ENCODE measurements at regions not wholly inside any gene's neighbourhood (a gene's known extent, or its start where the extent isn't known, plus 50 kb on each side); places are given as distances from the start of the nearest gene placed in this dataset.

DNA sequence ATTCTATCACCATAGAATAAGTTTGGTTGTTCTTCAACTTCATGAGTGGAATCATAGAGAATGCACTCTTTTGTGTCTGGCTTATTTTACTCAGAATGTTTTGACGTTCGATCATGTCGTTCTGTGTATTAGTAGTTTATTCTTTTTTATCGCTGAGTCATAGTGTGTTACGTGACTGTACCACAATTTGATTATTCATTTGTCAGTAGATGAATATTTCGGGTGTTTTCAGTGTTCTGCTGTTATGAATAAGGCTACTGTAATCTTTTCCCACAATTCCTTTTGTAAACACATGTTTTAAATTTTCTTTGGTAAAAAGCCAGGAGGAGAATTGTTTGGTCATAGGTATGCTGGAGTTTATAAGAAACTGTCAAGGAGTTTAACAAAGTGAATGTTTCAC is 279.9 kb upstream of the B3GAT1 start:
- Mint-ChIP-seq H3K36me3 (no peaks in the 10 kb centered on the region), H3K27me3 (peaks cover 62% of the 10 kb centered on the region)
- DNase-seq (ENCODE audit: extremely low spot score, unreplicated experiment), result no peak

DNA sequence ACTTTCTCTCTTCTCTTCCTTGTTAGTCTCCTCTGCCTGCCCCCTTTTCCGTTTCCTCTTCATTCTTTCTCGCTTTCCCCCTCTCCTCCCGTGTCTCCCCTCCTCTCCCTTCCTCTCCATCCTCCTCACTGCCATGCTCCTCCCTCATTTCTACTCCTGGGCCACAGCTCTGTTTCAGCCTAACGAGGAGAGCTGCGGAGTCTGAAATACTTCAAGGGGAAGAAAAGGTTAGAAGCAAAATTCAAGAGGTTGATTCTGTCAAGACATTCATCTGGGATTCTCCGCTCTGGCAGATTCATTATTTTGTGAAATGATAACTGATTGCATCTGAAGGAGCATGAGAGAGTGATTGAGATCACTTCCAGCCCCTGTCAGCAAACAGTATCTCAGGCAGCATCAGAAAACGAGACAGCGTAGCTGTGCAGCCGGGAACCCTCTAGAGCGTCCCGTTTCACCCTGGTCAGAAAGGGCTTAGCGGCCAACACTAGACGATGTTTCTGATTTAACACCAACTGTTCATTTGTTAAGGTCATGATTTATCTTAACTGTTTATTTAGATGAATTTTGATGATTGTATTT is 279.3 kb upstream of the B3GAT1 start:
- H3K4me3 Mint-ChIP-seq, result no peak overlapping the region
- H3K9me3 Mint-ChIP-seq, result no peaks in the 10 kb centered on the region
- H3K4me1 Mint-ChIP-seq (ENCODE audit: unreplicated experiment), result no peaks in the 10 kb centered on the region
- TF ChIP-seq, protein P1, sequence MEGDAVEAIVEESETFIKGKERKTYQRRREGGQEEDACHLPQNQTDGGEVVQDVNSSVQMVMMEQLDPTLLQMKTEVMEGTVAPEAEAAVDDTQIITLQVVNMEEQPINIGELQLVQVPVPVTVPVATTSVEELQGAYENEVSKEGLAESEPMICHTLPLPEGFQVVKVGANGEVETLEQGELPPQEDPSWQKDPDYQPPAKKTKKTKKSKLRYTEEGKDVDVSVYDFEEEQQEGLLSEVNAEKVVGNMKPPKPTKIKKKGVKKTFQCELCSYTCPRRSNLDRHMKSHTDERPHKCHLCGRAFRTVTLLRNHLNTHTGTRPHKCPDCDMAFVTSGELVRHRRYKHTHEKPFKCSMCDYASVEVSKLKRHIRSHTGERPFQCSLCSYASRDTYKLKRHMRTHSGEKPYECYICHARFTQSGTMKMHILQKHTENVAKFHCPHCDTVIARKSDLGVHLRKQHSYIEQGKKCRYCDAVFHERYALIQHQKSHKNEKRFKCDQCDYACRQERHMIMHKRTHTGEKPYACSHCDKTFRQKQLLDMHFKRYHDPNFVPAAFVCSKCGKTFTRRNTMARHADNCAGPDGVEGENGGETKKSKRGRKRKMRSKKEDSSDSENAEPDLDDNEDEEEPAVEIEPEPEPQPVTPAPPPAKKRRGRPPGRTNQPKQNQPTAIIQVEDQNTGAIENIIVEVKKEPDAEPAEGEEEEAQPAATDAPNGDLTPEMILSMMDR (conservative IDR thresholded peaks at IDR 0.05), result no peak
- peaks cover 57% of the 10 kb centered on the region for H3K27me3 Mint-ChIP-seq
- DNase-seq (ENCODE audit: extremely low spot score, unreplicated experiment), result no peak
- no peaks in the 10 kb centered on the region for H3K36me3 Mint-ChIP-seq
- no peak overlapping the region for H3K27ac Mint-ChIP-seq

More for the DNA sequence above, 279.9 kb upstream of the B3GAT1 start:
- Mint-ChIP-seq H3K27ac (no peak overlapping the region), H3K9me3 (no peaks in the 10 kb centered on the region), H3K4me3 (no peak overlapping the region), H3K4me1 (ENCODE audit: unreplicated experiment) (no peaks in the 10 kb centered on the region)
- TF ChIP-seq, protein P1 (conservative IDR thresholded peaks at IDR 0.05), result no peak

DNA sequence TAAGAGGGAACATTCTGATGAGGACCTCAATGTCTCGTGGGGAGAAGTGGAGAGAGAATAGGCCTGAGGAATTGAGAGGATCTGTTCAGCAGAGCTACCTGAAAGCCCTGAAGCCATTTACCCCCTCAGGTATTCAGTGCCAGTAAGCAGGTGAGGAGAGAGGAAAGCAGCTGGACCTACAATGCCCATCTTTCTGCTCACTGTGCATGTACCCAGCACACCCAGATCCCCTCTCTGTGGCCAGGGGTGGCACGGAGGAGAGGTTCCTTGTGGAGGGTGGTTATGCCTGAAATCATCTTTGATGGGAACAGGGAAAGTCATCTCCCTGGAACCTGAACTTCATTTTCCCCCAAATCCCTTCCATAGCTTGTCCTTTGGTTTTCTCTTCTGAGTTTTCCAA is 277.8 kb upstream of the B3GAT1 start:
- TF ChIP-seq, protein P1 (conservative IDR thresholded peaks at IDR 0.05), result no peak
- no peak for DNase-seq (ENCODE audit: extremely low spot score, unreplicated experiment)

DNA sequence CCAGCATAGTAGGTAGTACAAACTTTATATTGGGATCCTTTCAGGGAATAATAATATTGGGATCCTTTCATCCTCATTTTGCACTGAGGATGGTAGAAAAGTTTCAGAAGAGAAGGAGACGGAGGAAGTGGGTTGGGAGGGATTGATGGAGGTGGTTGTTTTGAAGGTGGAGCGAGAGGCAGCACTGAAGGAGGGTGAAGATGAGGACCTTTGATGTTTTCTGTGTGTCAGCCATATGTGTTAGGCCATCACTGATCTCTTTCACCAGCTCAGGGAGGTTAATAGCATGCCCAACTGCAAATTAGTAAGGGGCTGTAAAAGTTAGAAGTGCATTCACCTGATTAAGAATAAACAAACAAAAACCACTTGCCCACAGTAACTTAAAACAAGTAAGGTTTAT is 275.5 kb upstream of the B3GAT1 start:
- TF ChIP-seq, protein P1 (conservative IDR thresholded peaks at IDR 0.05), result no peak
- Mint-ChIP-seq H3K27ac (no peak overlapping the region), H3K4me3 (no peak overlapping the region), H3K4me1 (ENCODE audit: unreplicated experiment) (no peaks in the 10 kb centered on the region), H3K36me3 (no peaks in the 10 kb centered on the region), H3K27me3 (peaks cover 47% of the 10 kb centered on the region), H3K9me3 (no peaks in the 10 kb centered on the region)
- DNase-seq (ENCODE audit: extremely low spot score, unreplicated experiment), result no peak

More for the DNA sequence above, 277.8 kb upstream of the B3GAT1 start:
- peaks cover 43% of the 10 kb centered on the region for H3K27me3 Mint-ChIP-seq
- no peaks in the 10 kb centered on the region for H3K4me1 Mint-ChIP-seq (ENCODE audit: unreplicated experiment)
- no peak overlapping the region for H3K4me3 Mint-ChIP-seq
- no peaks in the 10 kb centered on the region for H3K9me3 Mint-ChIP-seq
- H3K27ac Mint-ChIP-seq, result no peak overlapping the region
- H3K36me3 Mint-ChIP-seq, result no peaks in the 10 kb centered on the region

DNA sequence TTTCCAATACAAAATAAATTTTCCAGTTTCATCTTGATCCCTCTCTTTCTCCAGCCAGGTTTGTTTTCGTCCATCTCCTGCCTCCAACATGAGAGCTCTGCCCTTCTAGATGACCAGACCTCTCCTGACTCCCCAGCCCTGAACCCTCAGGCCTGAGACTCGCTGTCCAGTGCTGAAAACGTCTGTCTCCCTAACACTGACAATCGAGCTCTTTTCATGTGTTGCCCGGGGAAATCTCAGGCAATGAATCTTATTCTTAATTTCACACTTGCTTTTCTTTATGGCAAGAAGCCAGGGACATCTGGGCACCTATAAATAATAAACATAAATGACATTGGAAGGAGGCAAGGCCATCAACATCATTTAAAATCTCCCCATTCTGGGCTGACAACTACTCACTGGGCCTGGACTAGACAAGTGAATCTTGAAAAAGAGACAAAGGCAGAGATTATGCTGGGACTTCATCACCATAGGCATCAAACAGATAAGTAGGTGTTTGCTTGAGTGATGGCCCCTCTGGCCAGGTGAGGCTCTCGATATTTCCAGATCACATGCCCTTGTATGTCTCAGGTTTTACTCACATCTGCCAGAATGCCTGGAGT is 274.5 kb upstream of the B3GAT1 start:
- Mint-ChIP-seq H3K27me3 (peaks cover 42% of the 10 kb centered on the region), H3K4me1 (ENCODE audit: unreplicated experiment) (no peaks in the 10 kb centered on the region), H3K4me3 (no peak overlapping the region), H3K27ac (no peak overlapping the region), H3K9me3 (no peaks in the 10 kb centered on the region), H3K36me3 (no peaks in the 10 kb centered on the region)
- DNase-seq (ENCODE audit: extremely low spot score, unreplicated experiment), result no peak
- TF ChIP-seq, protein P1 (conservative IDR thresholded peaks at IDR 0.05), result no peak

Measured in type B pancreatic cell (in vitro differentiated cells).